DOHH2 (cell line): ENCODE measurements at regions not wholly inside any gene's neighbourhood (a gene's known extent, or its start where the extent isn't known, plus 50 kb on each side); places are given as distances from the start of the nearest gene placed in this dataset.

Experiments
- CTCF ChIP-seq: fragments of 200-600 bp; sonication (generic); IDR thresholded peaks from one replicate; pipeline ENCODE4 v1.5.1; 2014; ENCODE audit warnings: antibody characterized with exemption, mild to moderate bottlenecking, low read depth, low read length; ENCODE audit not compliant: poor library complexity, severe bottlenecking
- EZH2phosphoT487 ChIP-seq: fragments of 200-600 bp; sonication (generic); IDR thresholded peaks from 2 replicates; pipeline ENCODE4 v1.6.1; 2017; ENCODE audit warnings: borderline replicate concordance, mild to moderate bottlenecking, antibody characterized with exemption, low read length, moderate library complexity, mixed read lengths

DNA sequence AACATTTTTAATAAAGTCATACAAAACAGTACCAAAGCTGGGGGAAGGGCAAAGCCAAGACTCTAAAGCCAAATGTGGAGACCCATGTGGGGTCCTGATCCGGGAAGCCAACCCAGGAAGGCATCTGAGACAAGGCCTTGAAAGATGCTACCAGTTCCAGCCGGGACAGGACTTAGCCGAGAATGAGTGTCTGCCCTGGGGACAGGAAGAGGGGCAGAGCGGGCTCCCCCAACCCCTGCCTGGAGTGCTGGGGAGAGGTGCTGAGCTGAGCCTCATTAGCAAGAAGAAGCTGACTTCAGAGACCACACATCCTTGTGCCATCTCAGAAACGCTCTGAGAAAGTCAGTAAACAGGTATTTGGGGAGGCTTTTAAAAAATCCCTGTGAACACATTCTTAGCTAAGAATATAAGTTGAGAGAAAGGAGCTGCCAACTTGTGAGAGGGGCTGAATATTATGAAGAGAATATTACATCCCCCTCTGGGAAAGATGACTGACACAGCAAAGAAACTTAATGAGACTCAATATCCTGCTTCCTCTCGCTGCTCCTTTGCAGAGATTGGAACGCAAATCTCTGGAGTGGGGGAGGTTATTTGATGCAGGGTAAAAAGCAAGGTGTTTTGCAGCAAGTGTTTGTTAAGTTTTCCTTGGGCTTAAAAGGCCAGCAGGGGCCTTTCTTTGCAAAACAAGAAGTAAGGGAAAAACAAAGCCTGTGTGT lies 103.3 kb upstream of the KCND3 start:
- TF ChIP-seq EZH2phosphoT487 (no peak), CTCF (no peak)
